OCI-LY7 (cell line): ENCODE measurements at regions not wholly inside any gene's neighbourhood (a gene's known extent, or its start where the extent isn't known, plus 50 kb on each side); places are given as distances from the start of the nearest gene placed in this dataset.

ENCODE experiments used
- CTCF ChIP-seq: fragments of 200-600 bp; sonication (generic); conservative IDR thresholded peaks from 2 replicates; pipeline ENCODE4 v1.5.1; 2014; ENCODE audit warnings: mild to moderate bottlenecking, antibody characterized with exemption, low read length, moderate library complexity, mixed read lengths
- EZH2phosphoT487 ChIP-seq: fragments of 200-600 bp; sonication (generic); IDR thresholded peaks from 2 replicates; pipeline ENCODE4 v1.6.1; 2018; ENCODE audit warnings: low read depth, borderline replicate concordance, mild to moderate bottlenecking, mixed run types, antibody characterized with exemption, low read length, moderate library complexity, mixed read lengths

- TF ChIP-seq CTCF: no peak
- no peak for TF ChIP-seq EZH2phosphoT487
Observed at GRCh38 chr6:92111386-92111785, 1308.0 kb downstream of the EPHA7 start.
